HG03354 (cell line): ENCODE measurements at regions not wholly inside any gene's neighbourhood (a gene's known extent, or its start where the extent isn't known, plus 50 kb on each side); places are given as distances from the start of the nearest gene placed in this dataset.
"Not testable (repeated sequence)": the region's sequence is repeated elsewhere in the genome, so short reads cannot be mapped to it uniquely, and the experiment has no call there.

ENCODE experiments used
- ATAC-seq: cut with Tn5 transposase; IDR thresholded peaks from one replicate; pipeline ENCODE4 v1.9.1; 2021; ENCODE audit warnings: mild to moderate bottlenecking; ENCODE audit not compliant: unreplicated experiment, poor library complexity, severe bottlenecking

DNA sequence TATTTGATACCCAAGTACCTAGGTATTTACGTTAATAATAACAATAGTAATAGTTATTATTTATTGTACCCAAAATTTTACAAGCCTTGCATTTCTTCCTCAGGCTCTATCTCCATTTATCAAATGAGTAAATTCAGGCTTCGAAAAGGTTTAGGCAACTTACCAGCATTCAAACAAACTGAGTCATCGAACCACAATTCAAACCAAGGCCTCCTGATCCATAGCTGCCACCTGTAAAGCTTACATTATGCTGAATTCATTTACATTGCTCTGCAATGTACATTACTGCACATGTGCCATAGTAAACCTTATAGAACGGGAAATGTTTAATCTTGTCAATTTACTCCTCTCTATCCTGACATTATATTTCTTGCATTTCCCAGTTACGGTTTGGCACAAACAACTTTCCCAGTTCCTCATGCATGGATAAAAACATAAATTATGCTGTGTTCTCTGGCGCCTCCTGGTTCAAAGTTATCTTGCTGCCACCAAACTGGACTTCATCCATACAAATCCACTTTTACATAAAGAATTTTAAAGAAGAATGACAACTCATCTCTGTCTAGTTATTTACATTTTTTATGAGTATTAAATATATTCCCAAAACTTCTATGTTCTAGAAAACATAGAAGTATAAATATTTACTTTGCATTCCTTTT, 360.6 kb upstream of the SOX9 start:
- no peak for ATAC-seq

DNA sequence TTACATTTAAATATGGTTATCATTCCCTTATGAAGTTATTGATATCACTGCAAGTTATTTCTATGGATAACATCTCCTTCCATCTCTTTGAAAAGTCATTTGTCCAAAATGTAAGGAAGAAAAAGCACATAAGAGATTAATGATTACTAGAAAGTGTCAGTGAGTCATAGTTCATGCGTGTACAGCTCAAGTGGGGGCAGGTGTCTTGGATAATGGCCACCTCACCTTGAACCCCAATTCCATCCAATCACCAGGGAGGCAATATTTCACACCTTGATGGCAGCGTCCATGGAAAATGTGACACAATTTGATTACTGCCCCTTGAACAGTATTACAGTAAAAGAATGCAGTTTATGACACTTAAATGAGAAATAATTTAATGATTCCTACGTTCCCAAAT, 358.3 kb upstream of the SOX9 start:
- ATAC-seq, result no peak

DNA sequence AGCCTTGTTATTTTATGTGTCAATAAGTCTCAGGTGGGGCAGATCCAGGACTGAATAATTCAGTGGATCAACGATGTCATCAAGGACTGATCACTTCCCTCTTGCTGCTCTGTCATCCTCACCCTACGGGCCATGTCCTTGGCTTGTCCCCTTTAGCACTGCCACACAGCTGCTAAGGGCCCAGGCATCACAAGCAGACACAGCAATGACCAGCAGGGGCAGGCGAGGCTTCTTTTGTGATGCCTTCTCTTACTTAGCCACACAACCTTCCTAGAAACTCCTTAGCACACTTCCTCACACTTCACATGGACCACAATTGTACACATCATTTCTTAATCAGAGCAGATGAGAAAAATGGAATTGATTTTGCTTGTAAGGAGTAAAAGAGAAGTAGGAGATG, 356.3 kb upstream of the SOX9 start:
- ATAC-seq, result no peak

DNA sequence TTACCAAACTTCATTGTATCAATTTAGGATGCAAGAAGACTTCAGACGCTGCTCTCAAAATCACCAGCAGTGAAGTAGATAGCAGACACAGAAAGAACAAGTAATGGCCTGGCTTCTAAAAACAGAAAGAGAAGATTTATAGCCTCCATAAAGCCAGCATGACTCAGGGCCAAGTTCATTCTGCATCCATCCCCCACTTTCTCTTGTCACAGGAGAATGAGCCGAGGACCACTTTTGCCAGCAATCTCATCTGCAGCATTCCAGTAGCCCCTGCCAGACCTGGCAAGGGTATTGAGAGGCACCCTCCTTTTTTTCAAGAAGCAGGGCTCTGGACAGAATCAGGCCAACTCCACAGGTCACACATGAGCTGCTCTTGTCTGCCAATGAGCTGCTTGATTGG, 355.4 kb upstream of the SOX9 start:
- no peak for ATAC-seq

DNA sequence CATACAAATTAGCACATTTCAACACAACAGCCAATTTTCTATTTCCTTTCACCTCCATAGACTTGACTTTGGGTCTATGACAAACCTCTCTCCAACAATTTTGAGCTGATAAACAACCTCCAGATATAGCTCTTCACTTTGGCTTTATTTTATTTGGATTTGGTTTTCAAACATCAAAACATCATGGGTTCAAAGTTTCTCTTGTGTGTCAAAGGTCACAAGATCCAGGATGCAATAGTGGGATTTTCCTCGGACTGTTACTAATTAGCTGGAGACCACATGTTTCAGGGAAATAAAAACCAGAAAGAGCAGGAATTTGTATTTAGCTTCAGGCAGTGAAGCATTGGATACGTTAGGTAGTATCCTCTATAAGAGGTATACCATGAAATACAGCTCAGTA, 351.0 kb upstream of the SOX9 start:
- ATAC-seq, result no peak

DNA sequence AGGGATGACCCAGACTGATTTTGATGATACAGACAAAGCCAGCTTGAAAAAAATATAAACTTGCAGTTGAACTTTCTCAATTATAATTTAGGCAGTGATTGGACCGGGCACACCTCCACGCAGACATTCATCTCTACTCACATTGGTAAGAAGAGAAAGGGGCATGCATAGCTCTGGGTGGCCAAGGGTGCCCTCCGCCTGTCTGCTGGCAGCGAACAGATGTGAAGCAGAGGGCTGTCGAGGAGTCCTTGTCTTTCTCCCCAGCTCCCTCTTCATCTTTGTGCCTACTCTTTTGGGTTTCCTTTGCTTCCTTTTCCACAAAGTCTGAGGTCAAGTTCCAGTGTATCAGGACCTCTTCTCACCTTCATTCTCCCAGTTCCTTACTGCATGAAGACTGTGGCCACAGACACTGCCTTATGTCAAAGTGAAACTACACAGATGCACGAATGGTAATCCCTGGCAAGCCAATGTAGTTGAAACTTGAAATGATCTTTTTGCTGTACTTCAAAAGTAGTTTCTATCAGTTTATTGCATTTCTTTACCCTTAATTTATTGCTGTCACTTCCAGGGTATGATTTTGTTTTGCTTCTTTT, 343.7 kb upstream of the SOX9 start:
- ATAC-seq, result no peak

DNA sequence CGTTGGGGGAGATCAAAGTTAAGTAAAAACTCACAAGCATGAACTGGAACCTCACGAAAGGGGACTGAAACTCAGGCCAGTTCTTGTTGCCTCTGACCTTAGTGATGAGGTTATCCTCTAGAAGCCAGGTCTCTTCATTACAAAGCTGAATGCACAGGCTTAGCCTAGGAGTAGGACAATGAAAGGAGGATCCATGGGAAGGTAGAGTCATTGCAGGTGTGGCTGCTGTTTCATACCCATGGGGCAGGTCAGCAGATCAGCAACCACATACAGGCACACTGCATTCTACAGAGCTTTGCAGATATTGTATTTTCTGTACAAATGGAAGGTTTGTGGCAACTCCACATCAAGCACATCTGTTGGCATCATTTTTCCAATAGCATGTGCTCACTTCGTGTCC, 341.3 kb upstream of the SOX9 start:
- ATAC-seq, result no peak

DNA sequence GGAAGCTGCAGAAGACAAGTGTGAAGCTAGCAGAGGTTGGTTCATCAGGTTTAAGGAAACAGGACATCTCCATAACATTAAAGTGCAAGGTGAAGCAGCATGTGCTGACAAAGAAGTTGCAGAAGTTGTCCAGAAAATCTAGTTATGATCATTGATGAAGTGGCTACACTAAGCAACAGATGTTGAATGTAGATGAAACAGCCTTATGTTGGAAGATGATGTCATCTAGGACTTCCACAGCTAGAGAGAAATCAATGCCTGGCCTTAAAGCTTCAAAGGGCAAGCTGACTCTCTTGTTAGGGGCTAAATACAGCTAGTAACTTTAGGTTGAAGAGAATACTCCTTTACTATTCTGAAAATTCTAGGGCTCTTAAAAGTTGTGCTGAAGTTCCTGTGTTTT, 340.2 kb upstream of the SOX9 start:
- no peak for ATAC-seq

DNA sequence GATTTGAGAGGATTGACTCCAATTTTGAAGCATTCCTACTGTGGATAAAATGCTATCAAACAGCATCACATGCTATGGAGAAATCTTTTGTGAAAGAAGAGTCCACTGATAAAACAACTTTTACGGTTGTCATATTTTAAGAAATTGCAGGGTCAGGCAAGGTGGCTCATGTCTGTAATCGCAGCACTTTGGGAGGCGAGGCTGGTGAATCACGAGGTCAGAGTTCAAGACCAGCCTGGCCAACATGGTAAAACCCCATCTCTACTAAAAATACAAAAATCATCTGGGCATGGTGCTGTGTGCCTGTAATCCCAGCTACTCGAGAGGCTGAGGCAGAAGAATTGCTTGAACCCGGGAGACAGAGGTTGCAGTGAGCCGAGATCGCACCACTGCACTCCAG, 338.8 kb upstream of the SOX9 start:
- ATAC-seq, result not testable (repeated sequence)

DNA sequence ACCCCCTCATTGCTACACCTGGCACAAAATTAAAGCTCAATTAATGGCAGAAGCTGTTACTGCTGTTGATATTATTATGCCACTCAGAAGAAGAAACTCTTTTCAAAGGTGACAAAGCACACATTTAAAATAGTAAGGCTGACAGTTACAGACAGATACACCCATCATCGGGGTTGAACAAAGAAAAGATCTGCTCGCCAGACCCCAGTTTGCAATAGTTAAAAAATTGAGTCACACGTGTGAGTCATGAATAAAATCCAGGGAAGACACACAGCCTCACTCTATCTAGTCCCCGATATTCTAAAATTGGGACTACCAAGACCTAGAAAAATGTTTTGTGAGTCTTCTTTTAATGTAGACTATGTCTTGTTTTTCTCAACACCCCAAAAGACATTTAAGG, 330.0 kb upstream of the SOX9 start:
- ATAC-seq, result no peak

DNA sequence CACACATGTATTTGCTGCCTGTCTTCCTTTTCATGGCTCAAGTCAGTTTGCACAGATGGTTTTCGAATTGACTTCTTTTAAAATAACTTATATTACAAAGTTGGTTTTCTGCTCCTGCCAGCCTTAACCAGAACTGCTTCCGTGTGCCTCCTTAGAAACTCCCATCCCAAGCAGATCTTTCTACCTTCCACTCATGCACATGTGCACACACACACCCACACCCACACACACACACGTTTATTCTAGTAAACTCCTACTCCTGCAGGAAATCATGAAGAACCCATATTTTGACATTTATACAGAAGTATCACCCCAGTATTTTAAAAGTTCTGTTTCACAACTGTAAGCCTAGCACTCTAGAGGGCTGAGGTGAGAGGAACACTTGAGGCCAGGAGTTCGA, 329.5 kb upstream of the SOX9 start:
- no peak for ATAC-seq

DNA sequence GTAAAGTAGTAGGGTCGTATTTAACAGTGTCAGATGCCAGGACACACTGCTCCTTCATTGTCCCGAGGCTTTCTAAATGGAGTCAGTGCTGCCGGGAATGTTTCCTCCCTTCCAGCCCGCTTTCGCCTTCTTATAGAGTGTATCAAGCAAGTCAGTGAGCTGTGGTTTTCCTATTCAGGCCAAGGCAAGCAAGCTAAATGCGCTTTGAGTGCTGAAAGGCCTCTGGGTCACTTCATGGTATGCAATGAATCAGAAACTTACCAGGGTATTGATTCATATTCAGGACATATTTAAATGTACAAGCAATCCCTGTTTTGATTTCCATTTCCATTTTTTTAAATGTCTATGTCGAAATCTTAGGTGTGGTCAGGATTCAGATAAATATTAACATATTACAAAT, 327.9 kb upstream of the SOX9 start:
- no peak for ATAC-seq

DNA sequence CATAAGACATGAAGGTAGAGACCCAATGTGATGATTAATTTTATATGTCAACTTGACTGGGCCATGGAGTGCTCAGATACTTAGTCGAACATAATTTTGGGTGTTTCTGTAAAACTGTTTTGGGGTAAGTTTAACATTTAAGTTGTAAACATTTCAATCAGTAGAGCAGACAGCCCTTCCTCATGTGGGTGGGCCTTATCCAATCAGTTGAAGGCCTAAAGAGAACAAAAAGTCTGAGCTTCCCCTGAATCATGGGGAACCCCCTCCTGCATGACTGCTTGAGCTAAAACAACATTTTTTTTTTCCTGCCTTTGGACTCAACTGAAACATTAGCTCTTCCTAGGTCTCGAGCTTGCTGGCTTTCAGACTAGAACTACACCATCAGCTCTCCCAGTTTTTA, 327.3 kb upstream of the SOX9 start:
- ATAC-seq, result no peak

DNA sequence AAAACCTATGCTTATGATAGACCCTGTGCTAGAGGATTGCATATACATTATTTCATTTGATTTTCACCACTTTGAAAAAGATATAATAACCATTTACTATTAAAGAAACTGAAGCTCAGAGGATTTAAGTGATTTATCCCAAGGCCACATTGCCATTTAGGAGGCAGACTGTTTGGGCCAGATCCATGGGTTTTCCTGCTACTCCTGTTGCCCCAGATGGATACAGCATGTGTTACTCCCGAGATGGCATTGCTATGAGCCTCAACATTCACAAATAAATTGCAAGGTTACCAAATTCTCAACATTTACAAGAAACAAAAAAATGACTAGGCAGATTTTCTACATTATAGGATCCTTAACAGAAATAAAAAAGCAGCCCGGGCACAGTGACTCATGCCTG, 322.1 kb upstream of the SOX9 start:
- no peak for ATAC-seq

DNA sequence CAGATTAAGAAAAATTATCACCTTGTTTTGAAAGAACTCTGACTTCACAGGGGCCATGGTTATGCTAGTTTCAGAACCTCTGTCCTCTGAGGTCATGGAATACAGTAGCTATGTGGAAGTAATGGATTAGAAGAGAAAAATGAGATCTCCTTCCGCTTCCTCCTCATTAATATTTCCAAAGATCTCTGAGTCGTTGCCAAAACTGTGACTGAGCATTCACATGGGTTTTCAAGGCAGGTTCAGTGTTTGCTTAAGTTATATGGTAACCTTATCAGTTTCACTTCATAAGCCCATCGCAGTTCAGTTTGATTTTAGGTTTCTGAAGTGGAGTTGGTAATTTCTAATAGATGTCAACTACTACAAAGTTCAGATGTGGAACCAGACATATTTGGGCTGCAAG, 321.2 kb upstream of the SOX9 start:
- ATAC-seq, result no peak

DNA sequence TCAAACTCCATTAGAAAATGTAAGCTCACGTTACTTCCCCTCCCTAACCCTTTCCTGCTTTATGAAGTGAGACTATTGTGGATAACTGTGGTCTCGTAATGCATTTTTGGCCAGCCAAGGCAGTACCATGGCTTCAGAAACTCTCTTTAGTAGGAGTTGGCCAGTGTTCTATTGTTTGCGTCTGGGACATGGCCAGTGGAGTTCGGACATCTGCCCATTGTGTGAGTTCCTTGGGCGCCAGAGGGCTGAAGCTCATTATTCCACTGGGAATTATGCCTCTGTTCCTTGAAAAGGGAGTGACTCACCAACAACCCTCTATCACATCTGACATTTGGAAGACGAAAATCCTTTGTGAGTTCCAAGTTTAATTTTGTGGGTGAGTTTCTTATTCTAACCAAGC, 319.5 kb upstream of the SOX9 start:
- ATAC-seq, result no peak

DNA sequence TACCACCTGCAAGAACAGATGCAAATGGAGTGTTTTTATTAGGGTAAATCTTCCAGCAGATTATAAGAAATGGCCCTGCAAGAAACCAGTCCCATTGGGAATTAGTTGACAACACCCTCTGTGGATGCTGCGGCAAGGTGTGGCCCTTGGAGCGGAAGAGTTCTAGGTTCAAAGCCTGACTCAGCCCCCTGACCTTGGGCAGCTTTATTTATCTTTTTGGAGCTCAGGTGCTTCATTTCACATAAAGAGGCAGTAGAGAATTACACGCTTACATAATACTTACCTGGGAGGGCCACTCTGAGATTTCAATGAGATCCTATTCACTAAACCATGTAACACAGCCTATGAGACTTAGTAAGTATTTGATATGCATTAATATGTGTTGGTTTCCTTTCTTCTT, 318.2 kb upstream of the SOX9 start:
- no peak for ATAC-seq

DNA sequence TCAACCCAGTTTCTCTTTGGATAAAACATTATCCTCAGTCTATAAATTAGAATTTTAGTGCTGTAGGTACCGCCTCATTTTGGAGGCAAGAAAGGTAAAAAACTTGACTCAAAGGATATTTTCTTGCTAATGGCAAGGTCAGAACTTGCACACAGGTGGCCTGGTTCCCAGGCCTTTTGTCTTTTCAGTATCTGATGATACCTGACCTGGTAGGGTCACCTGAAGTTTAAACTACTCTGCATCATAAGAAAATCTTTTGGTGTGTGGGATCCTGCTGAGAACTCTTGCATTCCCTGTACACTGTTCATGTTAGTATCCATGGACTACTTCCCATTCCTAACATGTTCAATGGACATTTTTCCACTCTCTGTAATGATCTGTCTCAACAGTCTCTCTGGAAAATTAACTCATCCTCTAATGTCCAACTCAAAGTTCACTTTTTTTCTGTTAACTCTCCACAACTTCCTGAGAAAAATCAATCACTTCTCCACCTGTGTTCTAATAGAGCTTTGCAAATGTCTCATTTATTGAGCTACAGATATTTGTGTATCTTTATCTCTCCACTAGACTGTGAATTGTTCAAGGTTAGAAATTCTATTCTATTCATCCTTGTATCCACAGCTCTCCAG, 317.1 kb upstream of the SOX9 start:
- no peak for ATAC-seq

DNA sequence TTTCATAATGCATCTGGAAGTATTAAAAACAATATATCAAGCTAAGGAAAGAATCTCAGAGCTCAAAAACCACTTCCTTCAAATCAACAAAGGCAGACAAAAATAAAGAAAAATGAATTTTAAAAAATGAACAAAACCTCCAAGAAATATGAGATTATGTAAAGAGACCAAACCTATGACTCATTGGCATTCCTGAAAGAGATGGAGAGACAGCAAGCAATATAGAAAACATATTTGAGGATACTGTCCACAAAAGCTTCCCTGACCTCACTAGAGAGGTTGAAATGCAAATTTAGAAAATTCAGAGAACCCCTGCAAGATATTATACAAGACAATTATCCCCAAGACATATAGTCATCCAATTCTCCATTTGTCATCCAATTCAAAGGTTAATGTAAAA, 311.3 kb upstream of the SOX9 start:
- ATAC-seq, result no peak

DNA sequence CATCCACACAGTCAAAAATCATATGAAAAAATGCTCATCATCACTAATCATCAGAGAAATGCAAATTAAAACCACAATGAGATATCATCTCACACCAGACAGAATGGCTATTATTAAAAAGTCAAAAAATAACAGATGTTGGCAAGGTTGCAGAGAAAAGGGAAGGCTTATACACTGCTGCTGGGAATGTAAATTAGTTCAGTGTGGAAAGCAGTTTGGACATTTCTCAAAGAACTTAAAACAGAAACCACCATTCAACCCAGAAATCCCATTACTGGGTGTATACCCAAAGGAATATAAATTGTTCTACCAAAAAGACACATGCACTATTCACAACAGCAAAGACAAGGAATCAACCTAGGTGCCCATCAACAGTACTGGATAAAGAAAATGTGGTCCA, 307.0 kb upstream of the SOX9 start:
- not testable (repeated sequence) for ATAC-seq

DNA sequence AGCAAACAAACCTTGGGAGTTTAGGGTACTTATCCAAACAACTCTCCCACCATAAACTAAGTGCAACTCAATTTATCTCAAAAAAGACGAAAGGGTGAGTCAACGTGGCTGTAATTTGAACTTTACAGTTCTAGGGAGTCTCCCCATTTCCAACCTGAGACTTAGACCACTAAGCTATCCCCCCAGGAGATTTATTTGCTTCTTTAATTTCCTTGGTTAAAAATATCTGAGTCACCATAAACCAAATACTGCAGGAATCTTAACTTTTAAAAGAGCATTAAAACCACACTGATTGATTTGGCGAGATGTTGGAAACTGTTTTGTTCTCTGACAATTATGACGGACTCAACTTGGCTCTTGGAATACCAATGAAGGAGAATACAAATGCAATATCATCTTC, 299.3 kb upstream of the SOX9 start:
- no peak for ATAC-seq

DNA sequence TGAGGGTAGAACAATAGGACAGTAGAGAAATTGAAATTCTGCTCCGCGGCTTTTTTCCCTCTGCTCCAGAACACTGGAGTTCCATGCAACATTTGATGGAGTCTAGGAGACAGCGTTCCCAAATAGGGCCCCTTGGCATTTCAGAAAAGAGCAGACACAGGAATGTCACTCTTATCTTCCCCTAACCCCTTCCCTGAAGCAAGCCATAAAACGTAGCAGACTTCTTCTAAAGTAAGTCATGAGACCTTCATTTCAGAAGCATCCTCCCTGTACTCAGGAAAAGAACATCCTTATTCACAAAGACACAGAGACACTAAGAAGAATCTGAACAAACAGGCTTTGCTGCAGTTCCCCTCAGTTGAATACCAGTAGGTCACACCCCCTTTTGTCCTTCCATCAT, 296.1 kb upstream of the SOX9 start:
- ATAC-seq, result no peak
